GM04504 (cell line): ENCODE measurements at regions not wholly inside any gene's neighbourhood (a gene's known extent, or its start where the extent isn't known, plus 50 kb on each side); places are given as distances from the start of the nearest gene placed in this dataset.

Experiments used
- DNase-seq: peaks from one replicate; pipeline ENCODE4 v3.0.0-alpha.2; 2012; ENCODE audit warnings: low read depth

- no peak for DNase-seq
Measured at GRCh38 chr9:107948601-107949000, 459.0 kb upstream of the KLF4 start.

- no peak for DNase-seq
Measured at GRCh38 chr9:107948086-107948485, 458.5 kb upstream of the KLF4 start.

DNA sequence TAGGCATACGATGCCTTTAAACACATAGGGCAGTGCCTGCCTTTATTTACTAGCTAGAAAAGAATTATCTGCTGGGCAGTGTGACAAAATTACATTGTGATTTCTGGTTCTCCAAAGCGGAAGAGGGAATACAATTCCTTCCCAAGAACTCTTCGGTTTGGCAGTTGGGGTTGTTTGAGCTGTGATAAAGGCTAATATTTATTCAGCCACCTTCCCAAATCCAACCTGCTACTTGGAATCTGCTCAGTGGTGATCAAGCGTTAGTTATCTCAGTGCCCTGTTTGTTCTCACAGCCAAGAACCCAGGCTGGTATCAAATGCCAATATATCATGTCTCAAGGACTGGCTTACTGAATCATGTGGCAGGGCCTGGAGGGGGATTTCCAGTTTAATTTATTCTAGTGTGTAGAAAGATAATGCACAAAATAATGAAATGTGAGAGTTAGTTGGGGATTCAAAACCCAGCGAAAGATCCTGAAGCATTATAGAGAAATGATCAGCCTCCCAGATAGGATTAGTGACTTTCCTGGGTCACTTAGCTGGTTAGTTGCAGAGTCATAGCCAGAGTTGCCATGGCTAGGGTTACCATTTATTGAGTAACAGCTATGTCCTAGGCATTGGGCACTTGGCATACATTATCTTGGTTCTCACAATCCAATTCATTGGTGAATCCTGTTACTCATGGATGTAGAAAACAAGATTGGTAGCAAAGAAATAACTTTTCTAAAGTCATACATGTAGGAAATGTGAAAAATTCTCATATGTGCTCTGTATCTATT, 457.0 kb upstream of the KLF4 start:
- no peak for DNase-seq

- no peak for DNase-seq
Measured at GRCh38 chr9:107945961-107946360, 456.4 kb upstream of the KLF4 start.

DNA sequence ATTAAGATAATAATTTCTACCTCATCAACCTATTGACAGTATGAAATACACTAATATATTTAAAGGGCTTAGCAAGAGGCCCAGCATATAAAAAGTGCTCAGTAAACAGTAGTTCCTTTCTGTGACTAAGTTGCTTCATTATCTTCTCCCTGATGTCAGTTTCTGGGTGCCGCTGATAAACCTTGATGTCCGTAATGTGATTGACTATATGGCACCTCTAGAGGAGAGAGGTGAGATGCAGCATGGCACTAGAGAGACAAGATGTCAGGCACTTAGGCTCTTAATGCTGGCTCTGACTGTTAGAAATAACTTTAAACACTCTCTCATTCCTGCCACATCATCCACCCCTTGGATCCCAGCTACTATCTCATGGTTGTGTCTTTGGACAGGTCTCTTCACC, 455.9 kb upstream of the KLF4 start:
- DNase-seq = no peak

DNA sequence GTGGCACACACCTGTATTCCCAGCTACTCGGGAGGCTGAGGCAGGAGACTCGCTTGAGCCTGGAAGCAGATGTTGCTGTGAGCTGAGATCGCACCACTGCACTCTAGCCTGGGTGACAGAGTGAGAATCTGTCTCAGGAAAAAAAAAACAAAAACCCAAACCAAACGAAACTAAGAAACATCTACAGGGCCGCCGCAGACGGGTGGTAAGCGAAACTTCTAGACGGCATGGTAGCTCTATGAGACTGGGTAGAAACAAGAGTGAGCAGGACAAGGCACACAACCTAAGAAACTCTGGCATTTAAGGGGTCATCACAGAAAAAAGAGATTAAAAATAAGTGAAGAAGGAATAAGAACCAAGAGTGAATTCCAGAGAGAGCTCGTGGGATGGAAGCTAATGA, 454.8 kb upstream of the KLF4 start:
- DNase-seq = no peak

DNA sequence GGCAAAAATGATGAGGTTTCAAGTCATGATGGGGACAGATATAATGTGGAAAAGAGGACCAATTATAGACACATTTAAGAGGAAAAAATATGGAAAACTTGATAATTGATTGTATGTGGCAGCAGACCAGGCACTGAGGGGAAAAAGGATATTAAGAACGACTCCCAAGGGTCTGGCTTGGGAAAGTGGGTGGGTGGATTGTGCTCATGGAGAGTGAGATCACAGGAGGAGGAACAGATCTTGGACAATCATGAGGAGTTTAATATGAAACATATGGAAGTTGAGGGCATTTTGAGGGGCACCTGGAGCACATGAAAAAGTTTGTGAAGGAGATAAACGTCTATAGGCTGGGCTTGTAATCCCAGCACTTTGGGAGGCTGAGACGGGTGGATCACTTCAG, 454.3 kb upstream of the KLF4 start:
- DNase-seq = no peak

DNA sequence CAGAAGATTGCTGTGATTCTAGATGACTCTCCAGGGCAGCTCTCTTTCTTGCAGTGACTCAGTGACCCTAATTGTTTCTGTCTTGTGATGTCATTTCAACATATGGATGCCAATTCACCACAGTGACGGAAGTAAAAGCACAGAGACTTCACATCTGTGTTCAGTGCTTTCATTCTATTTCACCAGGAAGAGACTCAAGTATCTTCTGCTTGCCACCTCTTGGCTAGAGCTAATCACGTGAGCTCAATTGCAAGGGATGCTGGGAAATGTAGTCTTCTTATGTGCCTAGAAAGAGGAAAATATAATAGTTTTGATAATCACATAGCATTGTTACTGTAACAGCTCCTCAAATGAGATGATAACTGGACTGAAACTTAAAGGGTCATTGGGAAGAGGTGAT, 453.3 kb upstream of the KLF4 start:
- DNase-seq = no peak

DNA sequence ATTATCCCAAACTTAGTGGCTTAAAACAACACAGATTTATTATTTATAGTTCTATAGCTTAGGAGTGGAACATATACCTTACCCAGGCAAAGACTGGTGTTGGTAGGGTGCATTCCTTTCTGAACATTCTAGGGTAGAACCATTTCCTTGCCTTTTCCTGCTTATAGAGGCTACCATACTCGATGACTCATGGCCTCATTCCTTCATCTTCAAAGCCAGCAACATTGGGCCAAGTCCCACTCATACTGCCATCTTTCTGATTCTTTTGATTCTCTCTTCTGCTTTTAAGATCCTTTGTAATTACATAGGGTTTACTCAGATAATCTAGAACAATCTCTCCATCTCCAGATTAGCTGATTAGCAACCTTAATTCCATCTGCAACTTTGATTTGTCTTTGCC, 452.7 kb upstream of the KLF4 start:
- DNase-seq = no peak

- peak; percentile 26 for DNase-seq
Measured at GRCh38 chr9:107940616-107941595, 451.3 kb upstream of the KLF4 start.

GRCh38 chr9:107938801-107939386, 449.3 kb upstream of the KLF4 start:
- DNase-seq = no peak

- no peak for DNase-seq
Measured at GRCh38 chr9:107935931-107936330, 446.4 kb upstream of the KLF4 start.

DNA sequence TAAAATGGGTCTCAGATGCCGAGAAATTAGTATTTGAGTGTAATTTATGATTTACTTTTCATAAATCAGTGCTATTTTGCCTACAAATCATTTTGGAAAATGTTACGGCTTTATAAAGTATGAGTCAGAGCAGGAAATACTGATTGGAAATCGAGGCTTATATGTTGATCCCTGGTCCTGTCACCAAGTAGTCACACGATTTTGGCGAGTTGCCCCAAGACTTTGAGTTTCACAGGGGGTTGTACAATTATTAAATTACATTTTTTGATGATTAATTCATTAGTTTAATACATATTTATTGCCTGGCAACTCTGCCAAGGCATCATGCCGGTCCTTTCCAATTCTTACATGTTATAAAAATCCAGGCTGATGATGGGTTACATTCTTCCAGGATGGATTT, 443.9 kb upstream of the KLF4 start:
- no peak for DNase-seq

- DNase-seq = no peak
Measured at GRCh38 chr9:107933097-107933496, 443.5 kb upstream of the KLF4 start.

- DNase-seq = no peak
Measured at GRCh38 chr9:107932601-107933000, 443.0 kb upstream of the KLF4 start.

GRCh38 chr9:107932046-107932445, 442.5 kb upstream of the KLF4 start:
- peak; percentile 35 for DNase-seq

DNA sequence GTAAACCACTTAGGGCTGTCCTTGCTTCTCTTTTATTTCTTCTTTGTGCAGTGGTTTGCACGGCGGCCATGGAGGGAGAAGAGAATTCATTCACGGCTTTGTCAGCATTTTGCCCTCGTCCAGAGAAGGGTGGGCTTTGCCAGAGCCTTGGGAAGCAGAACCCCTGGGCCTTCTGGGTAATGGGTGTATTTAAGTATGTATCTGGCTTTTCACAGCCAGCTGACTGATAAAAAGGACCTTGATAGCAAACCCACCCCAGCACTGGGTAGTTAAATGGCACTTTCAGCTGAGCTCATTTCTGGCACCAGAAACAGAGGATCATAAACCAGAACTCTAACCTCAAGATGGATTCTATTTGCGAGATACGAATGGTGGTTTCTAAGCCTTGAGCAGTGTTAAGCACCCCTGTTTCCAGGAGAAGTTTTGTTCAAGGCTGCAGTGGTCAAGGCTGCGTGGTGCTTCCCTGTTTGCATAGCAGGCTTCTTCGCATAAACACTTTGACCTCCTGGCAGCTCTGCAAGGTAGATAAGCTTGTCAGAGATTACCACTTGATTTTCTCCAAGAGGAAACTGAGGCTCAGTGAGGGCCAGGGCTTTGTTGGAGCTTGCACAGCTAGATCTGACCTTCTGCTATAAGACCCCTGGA, 441.6 kb upstream of the KLF4 start:
- DNase-seq = no peak

DNA sequence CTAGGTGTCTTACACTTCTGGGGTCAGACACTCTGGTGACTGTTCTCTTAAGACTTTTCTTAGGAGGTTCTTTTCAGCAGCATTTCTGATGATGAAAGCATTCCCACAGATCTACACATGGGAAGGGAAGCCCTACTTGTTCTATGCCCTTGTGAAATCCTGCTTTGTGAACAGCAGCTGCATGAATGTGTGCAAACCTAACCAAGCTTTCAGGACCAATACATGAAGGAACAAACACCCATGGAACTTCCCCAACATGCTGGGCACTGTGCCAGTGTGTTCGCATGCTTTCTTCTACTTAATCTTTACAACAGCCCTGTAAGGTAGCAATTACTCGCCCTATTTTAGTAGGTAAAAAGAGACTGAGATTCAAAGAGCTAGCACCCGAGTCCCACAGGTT, 439.9 kb upstream of the KLF4 start:
- no peak for DNase-seq

GRCh38 chr9:107928701-107929371, 439.3 kb upstream of the KLF4 start:
- no peak for DNase-seq

DNA sequence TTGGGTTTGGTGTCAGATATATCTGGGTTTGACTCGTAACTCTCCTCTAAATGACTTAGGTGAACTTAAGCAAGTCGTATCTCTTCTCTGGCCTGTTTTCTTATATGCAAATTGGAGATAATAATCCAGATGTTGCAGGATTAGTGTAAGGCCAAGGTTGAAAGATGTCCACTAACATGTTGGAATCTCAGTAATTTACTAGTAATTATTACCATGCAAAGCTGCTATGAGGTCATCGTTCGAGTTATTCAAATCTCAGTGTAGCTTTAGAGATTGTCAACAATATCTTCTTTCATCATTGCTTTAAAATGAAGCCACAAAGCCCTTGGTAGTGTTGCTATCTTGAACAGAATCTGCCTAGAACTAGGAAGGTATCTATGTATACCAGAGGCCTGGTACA, 437.7 kb upstream of the KLF4 start:
- DNase-seq = no peak

- DNase-seq = no peak
Measured at GRCh38 chr9:107925749-107926297, 436.3 kb upstream of the KLF4 start.
